Common myeloid progenitor, CD34-positive (primary cell): ENCODE measurements at regions not wholly inside any gene's neighbourhood (a gene's known extent, or its start where the extent isn't known, plus 50 kb on each side); places are given as distances from the start of the nearest gene placed in this dataset.
"Not testable (repeated sequence)": the region's sequence is repeated elsewhere in the genome, so short reads cannot be mapped to it uniquely, and the experiment has no call there.

Experiments
- CTCF ChIA-PET: fragments of 350-600 bp; sonication (Branson Sonifier 250); formaldehyde crosslinking; loops from one replicate; lab custom pipeline; 2021; ENCODE audit warnings: antibody characterized with exemption; lab: Charles Lee
- POLR2A ChIA-PET: fragments of 350-600 bp; sonication (Branson Sonifier 250); formaldehyde crosslinking; loops from one replicate; lab custom pipeline; 2021; ENCODE audit warnings: antibody characterized with exemption; lab: Charles Lee
- DNase-seq, 3 donors: peaks; one replicate each; pipeline versions ENCODE4 v3.0.0 to v3.0.0-alpha.2; 2013
- H3K27ac ChIP-seq, 2 experiments: 1 replicate in 1 of 2; 2 replicates in 1 of 2; pipeline ENCODE4 v1.7.0; 2013; ENCODE audit warnings: inconsistent platforms in 2 of 2, low read length in 2 of 2, mild to moderate bottlenecking in 2 of 2, low read depth in 1 of 2, moderate library complexity in 1 of 2; ENCODE audit not compliant: severe bottlenecking in 2 of 2, insufficient read depth in 1 of 2, poor library complexity in 1 of 2
- H3K27me3 ChIP-seq, 5 experiments: replicated peaks in 2 of 5; 1 replicate in 3 of 5; 2 replicates in 2 of 5; pipeline versions ENCODE4 v1.6.1 to v1.7.0; 2013; ENCODE audit warnings: low read length in 4 of 5, mild to moderate bottlenecking in 2 of 5, moderate library complexity in 2 of 5, inconsistent platforms in 1 of 5; ENCODE audit not compliant: insufficient read depth in 5 of 5, control insufficient read depth in 4 of 5
- H3K36me3 ChIP-seq, 4 experiments: 1 replicate in 2 of 4; 2 replicates in 2 of 4; pipeline versions ENCODE4 v1.6.1 to v1.7.0; 2013; ENCODE audit warnings: low read length in 3 of 4, control low read depth in 1 of 4, mild to moderate bottlenecking in 1 of 4; ENCODE audit not compliant: control insufficient read depth in 4 of 4, insufficient read depth in 4 of 4
- H3K4me1 ChIP-seq, 4 experiments: 1 replicate in 3 of 4; 2 replicates in 1 of 4; pipeline versions ENCODE4 v1.6.1 to v1.7.1; 2013; ENCODE audit warnings: low read length in 3 of 4, mild to moderate bottlenecking in 3 of 4, control low read depth in 1 of 4, inconsistent platforms in 1 of 4, moderate library complexity in 1 of 4; ENCODE audit not compliant: control insufficient read depth in 4 of 4, insufficient read depth in 4 of 4; ENCODE audit errors: control extremely low read depth in 1 of 4
- H3K4me3 ChIP-seq, 7 experiments: 1 replicate in 4 of 7; 2 replicates in 3 of 7; pipeline versions ENCODE4 v1.5.1 to v1.7.0; 2013; ENCODE audit warnings: mild to moderate bottlenecking in 7 of 7, low read length in 6 of 7, moderate library complexity in 6 of 7, inconsistent platforms in 2 of 7, low read depth in 2 of 7, control low read depth in 1 of 7; ENCODE audit not compliant: insufficient read depth in 4 of 7, control insufficient read depth in 1 of 7; ENCODE audit errors: extremely low read depth in 1 of 7
- H3K9me3 ChIP-seq, 5 experiments: 1 replicate in 4 of 5; 2 replicates in 1 of 5; pipeline versions ENCODE4 v1.6.1 to v1.7.1; 2013; ENCODE audit warnings: low read length in 4 of 5, mild to moderate bottlenecking in 2 of 5, inconsistent platforms in 1 of 5, low read depth in 1 of 5, moderate library complexity in 1 of 5; ENCODE audit not compliant: control insufficient read depth in 4 of 5, insufficient read depth in 2 of 5; ENCODE audit errors: control extremely low read depth in 1 of 5
- WGBS: methylation state at CpG from one replicate; pipeline ENCODE4 v1.1.5; 2013; ENCODE audit not compliant: insufficient coverage; 5-methylcytosine and 5-hydroxymethylcytosine counted together

DNA sequence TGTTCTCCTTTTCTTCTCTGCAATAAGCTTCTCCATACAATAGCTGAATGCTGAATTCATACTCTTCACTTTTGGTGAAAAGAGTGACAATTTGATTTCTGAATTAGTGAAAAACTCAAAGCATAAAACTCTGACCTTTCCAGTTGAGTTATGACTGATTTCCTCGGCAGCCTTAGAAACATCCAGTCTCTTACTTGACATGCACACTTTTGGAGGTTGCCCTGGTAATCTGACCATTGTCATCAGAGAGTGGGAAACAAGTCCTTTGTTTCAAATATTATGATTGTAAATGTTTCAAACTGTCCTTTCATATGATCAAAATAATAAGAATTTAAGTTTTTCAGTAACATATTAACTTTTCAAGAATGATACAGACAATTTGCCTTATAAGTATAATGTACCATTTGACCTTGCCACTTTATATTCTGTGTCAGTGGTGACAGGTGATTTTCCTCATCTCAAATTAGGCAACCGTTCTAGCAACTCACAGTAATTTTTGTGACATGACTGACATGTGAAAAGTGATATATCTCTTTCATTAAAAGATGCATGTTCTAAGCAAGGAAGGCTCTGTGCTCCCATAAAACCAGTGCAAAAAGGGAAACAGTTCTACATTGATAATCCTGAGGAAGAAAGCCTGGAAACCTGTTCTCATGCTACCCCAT lies 507.6 kb upstream of the ROBO2 start:
- Histone ChIP-seq H3K4me1 (no peaks in the 10 kb centered on the region), H3K4me3 (no peak overlapping the region), H3K27ac (no peak overlapping the region), H3K27me3 (no peaks in the 10 kb centered on the region), H3K9me3 (no peaks in the 10 kb centered on the region), H3K36me3 (no peaks in the 10 kb centered on the region)
- ChIA-PET CTCF (no interaction called here), POLR2A (no interaction called here)
- WGBS: 100% methylated on average over 1 of the region's 2 CpGs
- no peak for DNase-seq

GRCh38 chr3:76533710-76534109 lies 506.2 kb upstream of the ROBO2 start:
- H3K27me3 ChIP-seq, DNase-seq, POLR2A ChIA-PET, H3K4me1 ChIP-seq, H3K9me3 ChIP-seq, CTCF ChIA-PET, H3K27ac ChIP-seq, H3K4me3 ChIP-seq, H3K36me3 ChIP-seq: not testable (repeated sequence)
- WGBS: 79% methylated on average over 4 of the region's 4 CpGs

DNA sequence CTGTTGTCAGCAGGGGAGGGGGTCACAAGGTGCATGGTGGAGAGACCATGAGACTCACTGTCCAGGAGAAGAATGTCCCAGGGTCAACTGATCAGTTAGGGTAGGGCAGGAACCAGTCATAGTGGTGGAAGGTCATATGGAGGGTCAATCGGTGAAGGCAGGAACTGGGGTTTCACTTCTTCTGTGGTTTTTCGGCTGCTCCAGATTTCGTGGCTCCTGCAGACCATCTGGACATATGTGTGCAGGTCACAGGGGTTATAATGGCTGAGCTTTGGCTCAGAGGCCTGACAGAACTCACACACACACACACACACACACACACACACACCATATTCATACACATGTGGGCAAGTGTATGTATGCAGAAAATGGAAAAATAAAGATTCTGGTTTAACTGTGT lies 502.0 kb upstream of the ROBO2 start:
- H3K27me3 ChIP-seq, H3K36me3 ChIP-seq, H3K4me3 ChIP-seq, H3K9me3 ChIP-seq, H3K4me1 ChIP-seq, POLR2A ChIA-PET, DNase-seq, H3K27ac ChIP-seq: not testable (repeated sequence)
- WGBS: no CpG with 5 or more reads among the region's 3 CpGs
- CTCF ChIA-PET: interaction anchor here (0.5 kb wide), 1 partner anchor 95 kb away, joined by 3 read pairs; no protein-coding TSS in a partner anchor

DNA sequence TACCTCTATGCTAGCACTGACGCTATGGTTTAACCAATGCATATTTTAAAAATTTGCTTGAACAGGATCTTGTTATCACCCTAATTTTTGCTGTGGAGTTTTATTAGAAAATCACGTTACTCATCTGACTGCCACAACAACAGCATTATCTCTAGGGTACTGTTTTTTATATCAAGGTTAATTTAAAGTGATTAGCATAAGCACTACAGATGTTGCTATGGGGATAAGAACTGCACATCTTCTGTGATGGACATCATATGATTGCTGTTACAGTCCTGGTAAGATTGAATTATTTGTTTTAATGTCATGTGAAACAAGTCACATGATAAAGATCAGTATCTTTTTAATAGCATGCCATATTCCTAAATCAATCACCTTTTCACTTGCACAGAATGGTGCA lies 492.2 kb upstream of the ROBO2 start:
- WGBS: no CpG with 5 or more reads among the region's 2 CpGs
- Histone ChIP-seq H3K27ac (no peak overlapping the region), H3K4me3 (no peak overlapping the region), H3K36me3 (no peaks in the 10 kb centered on the region), H3K4me1 (no peaks in the 10 kb centered on the region), H3K9me3 (peaks cover 0 to 3% (median 2%) of the 10 kb centered on the region in 5 experiments), H3K27me3 (no peaks in the 10 kb centered on the region)
- ChIA-PET POLR2A (no interaction called here), CTCF (no interaction called here)
- DNase-seq: no peak

GRCh38 chr3:76550522-76551201 lies 489.2 kb upstream of the ROBO2 start:
- Histone ChIP-seq H3K4me1 (no peaks in the 10 kb centered on the region), H3K27ac (no peak overlapping the region), H3K36me3 (no peaks in the 10 kb centered on the region), H3K27me3 (no peaks in the 10 kb centered on the region), H3K9me3 (peaks cover 0 to 3% (median 2%) of the 10 kb centered on the region in 5 experiments), H3K4me3 (no peak overlapping the region)
- POLR2A ChIA-PET: no interaction called here
- no peak for DNase-seq
- CTCF ChIA-PET: no interaction called here
- WGBS: 93% methylated on average over 7 of the region's 7 CpGs

GRCh38 chr3:76551739-76552138 lies 488.2 kb upstream of the ROBO2 start:
- Histone ChIP-seq H3K9me3 (peaks cover 0 to 3% (median 2%) of the 10 kb centered on the region in 5 experiments), H3K27me3 (no peaks in the 10 kb centered on the region), H3K4me1 (no peaks in the 10 kb centered on the region), H3K36me3 (no peaks in the 10 kb centered on the region), H3K4me3 (no peak overlapping the region), H3K27ac (no peak overlapping the region)
- 100% methylated on average over 1 of the region's 5 CpGs for WGBS
- DNase-seq: no peak
- CTCF ChIA-PET: no interaction called here
- POLR2A ChIA-PET: no interaction called here

DNA sequence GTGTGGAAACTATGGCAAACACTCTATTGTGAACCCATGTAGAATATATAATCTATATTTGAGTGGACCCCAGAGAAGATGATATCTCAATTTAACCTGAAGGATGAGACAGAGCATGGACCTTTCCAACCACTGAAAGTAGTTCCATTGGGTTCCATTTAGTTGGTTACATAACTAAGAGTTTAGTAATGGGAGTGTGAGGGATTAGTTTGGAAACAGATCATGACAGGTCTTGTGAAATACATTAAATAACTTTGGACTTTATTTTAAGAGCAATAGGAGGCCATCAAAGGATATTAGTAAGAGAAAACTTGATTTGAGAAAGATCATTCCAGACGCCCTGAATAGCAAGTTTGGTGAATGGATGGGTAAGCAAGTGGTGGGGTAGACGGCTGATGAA lies 487.2 kb upstream of the ROBO2 start:
- H3K4me1 ChIP-seq: no peaks in the 10 kb centered on the region
- H3K27me3 ChIP-seq: no peaks in the 10 kb centered on the region
- WGBS: 97% methylated on average over 2 of the region's 2 CpGs
- no peak for DNase-seq
- H3K9me3 ChIP-seq: peaks cover 0 to 3% (median 2%) of the 10 kb centered on the region in 5 experiments
- CTCF ChIA-PET: no interaction called here
- H3K4me3 ChIP-seq: no peak overlapping the region
- H3K36me3 ChIP-seq: no peaks in the 10 kb centered on the region
- no peak overlapping the region for H3K27ac ChIP-seq
- POLR2A ChIA-PET: no interaction called here
